ENCODE measurements at regions not wholly inside any gene's neighbourhood (a gene's known extent, or its start where the extent isn't known, plus 50 kb on each side); places are given as distances from the start of the nearest gene placed in this dataset.

- TF ChIP-seq CTCF (IDR thresholded peaks at IDR 0.05), result no peak
- no peak for TF ChIP-seq POLR2A (IDR thresholded peaks at IDR 0.05)
- no peak for TF ChIP-seq EP300 (IDR thresholded peaks at IDR 0.05)
Measured at GRCh38 chr13:64648293-64648692, 2581.8 kb downstream of the PCDH9 start.

All from ovary (tissue), 3 donors.